ENCODE measurements at regions not wholly inside any gene's neighbourhood (a gene's known extent, or its start where the extent isn't known, plus 50 kb on each side); places are given as distances from the start of the nearest gene placed in this dataset.

- ATAC-seq (ENCODE audit: low FRiP score in 2 of 2) (no peak), DNase-seq (no peak)
- no peaks in the 10 kb centered on the region for H3K36me3 ChIP-seq
- H3K4me1 ChIP-seq = no peaks in the 10 kb centered on the region
- no peak overlapping the region for H3K27ac ChIP-seq
- 65 to 75% methylated on average over 4 of the region's 4 CpGs for WGBS, 2 donors
- no peaks in the 10 kb centered on the region for H3K9me3 ChIP-seq
- no peak overlapping the region for H3K4me3 ChIP-seq
- TF ChIP-seq POLR2A (IDR thresholded peaks at IDR 0.05) = no peak
- TF ChIP-seq POLR2AphosphoS5 (IDR thresholded peaks at IDR 0.05) = no peak
- no peaks in the 10 kb centered on the region for H3K27me3 ChIP-seq
Observed at GRCh38 chr2:133966720-133967304, 287.1 kb upstream of the MGAT5 start.

GRCh38 chr2:133967326-133967725 lies 286.5 kb upstream of the MGAT5 start:
- H3K9me3 ChIP-seq = no peaks in the 10 kb centered on the region
- no peak overlapping the region for H3K4me3 ChIP-seq
- DNase-seq (no peak), ATAC-seq (ENCODE audit: low FRiP score in 2 of 2) (no peak)
- WGBS, 2 donors = 69 to 82% methylated on average over 4 of the region's 4 CpGs
- H3K36me3 ChIP-seq = no peaks in the 10 kb centered on the region
- no peak for TF ChIP-seq POLR2A (IDR thresholded peaks at IDR 0.05)
- TF ChIP-seq CTCF (IDR thresholded peaks at IDR 0.05) = no peak
- no peak for TF ChIP-seq EP300 (IDR thresholded peaks at IDR 0.05)
- no peak for TF ChIP-seq POLR2AphosphoS5 (IDR thresholded peaks at IDR 0.05)
- H3K27ac ChIP-seq = no peak overlapping the region
- no peaks in the 10 kb centered on the region for H3K27me3 ChIP-seq
- H3K4me1 ChIP-seq = no peaks in the 10 kb centered on the region

GRCh38 chr2:133968446-133968845 lies 285.4 kb upstream of the MGAT5 start:
- no peaks in the 10 kb centered on the region for H3K27me3 ChIP-seq
- H3K4me3 ChIP-seq = no peak overlapping the region
- no peaks in the 10 kb centered on the region for H3K9me3 ChIP-seq
- 84 to 87% methylated on average over 3 of the region's 3 CpGs for WGBS, 2 donors
- no peak for DNase-seq
- H3K36me3 ChIP-seq = no peaks in the 10 kb centered on the region
- TF ChIP-seq POLR2AphosphoS5 (IDR thresholded peaks at IDR 0.05) (no peak), POLR2A (IDR thresholded peaks at IDR 0.05) (no peak), EP300 (IDR thresholded peaks at IDR 0.05) (no peak)
- peak in 1 of 2 donors; percentile 44 for ATAC-seq (ENCODE audit: low FRiP score in 2 of 2)
- no peak overlapping the region for H3K27ac ChIP-seq
- no peaks in the 10 kb centered on the region for H3K4me1 ChIP-seq

- ATAC-seq (ENCODE audit: low FRiP score in 2 of 2) = no peak
- no peak overlapping the region for H3K4me3 ChIP-seq
- no peaks in the 10 kb centered on the region for H3K4me1 ChIP-seq
- no peak for DNase-seq
- H3K27me3 ChIP-seq = no peaks in the 10 kb centered on the region
- no peak overlapping the region for H3K27ac ChIP-seq
- 61 to 73% methylated on average over 6 of the region's 6 CpGs for WGBS, 2 donors
- H3K9me3 ChIP-seq = no peaks in the 10 kb centered on the region
- H3K36me3 ChIP-seq = no peaks in the 10 kb centered on the region
- no peak for TF ChIP-seq POLR2AphosphoS5 (IDR thresholded peaks at IDR 0.05)
- TF ChIP-seq POLR2A (IDR thresholded peaks at IDR 0.05) = no peak
- no peak for TF ChIP-seq CTCF (IDR thresholded peaks at IDR 0.05)
- TF ChIP-seq EP300 (IDR thresholded peaks at IDR 0.05) = no peak
Observed at GRCh38 chr2:133970641-133971040, 283.2 kb upstream of the MGAT5 start.

- Histone ChIP-seq H3K36me3 (no peaks in the 10 kb centered on the region), H3K27me3 (no peaks in the 10 kb centered on the region), H3K4me3 (no peak overlapping the region), H3K9me3 (no peaks in the 10 kb centered on the region), H3K4me1 (no peaks in the 10 kb centered on the region), H3K27ac (no peak overlapping the region)
- DNase-seq (no peak), ATAC-seq (ENCODE audit: low FRiP score in 2 of 2) (no peak)
- WGBS, 2 donors = 95 to 97% methylated on average over 2 of the region's 2 CpGs
- TF ChIP-seq CTCF (IDR thresholded peaks at IDR 0.05) (no peak), POLR2A (IDR thresholded peaks at IDR 0.05) (no peak), EP300 (IDR thresholded peaks at IDR 0.05) (no peak), POLR2AphosphoS5 (IDR thresholded peaks at IDR 0.05) (no peak)
Observed at GRCh38 chr2:133972297-133972696, 281.6 kb upstream of the MGAT5 start.

GRCh38 chr2:133972786-133973185 lies 281.1 kb upstream of the MGAT5 start:
- no peaks in the 10 kb centered on the region for H3K27me3 ChIP-seq
- no peaks in the 10 kb centered on the region for H3K9me3 ChIP-seq
- peak in 1 of 2 donors; percentile 38 for ATAC-seq (ENCODE audit: low FRiP score in 2 of 2)
- 61 to 74% methylated on average over 8 of the region's 8 CpGs for WGBS, 2 donors
- DNase-seq = no peak
- H3K4me3 ChIP-seq = no peak overlapping the region
- TF ChIP-seq POLR2AphosphoS5 (IDR thresholded peaks at IDR 0.05) (no peak), POLR2A (IDR thresholded peaks at IDR 0.05) (no peak), EP300 (IDR thresholded peaks at IDR 0.05) (no peak), CTCF (IDR thresholded peaks at IDR 0.05) (no peak)
- H3K4me1 ChIP-seq = no peaks in the 10 kb centered on the region
- no peaks in the 10 kb centered on the region for H3K36me3 ChIP-seq
- no peak overlapping the region for H3K27ac ChIP-seq

Measured in upper lobe of left lung (tissue), 6 donors.